ENCODE measurements at regions not wholly inside any gene's neighbourhood (a gene's known extent, or its start where the extent isn't known, plus 50 kb on each side); places are given as distances from the start of the nearest gene placed in this dataset.
"Not testable (repeated sequence)": the region's sequence is repeated elsewhere in the genome, so short reads cannot be mapped to it uniquely, and the experiment has no call there.

DNA sequence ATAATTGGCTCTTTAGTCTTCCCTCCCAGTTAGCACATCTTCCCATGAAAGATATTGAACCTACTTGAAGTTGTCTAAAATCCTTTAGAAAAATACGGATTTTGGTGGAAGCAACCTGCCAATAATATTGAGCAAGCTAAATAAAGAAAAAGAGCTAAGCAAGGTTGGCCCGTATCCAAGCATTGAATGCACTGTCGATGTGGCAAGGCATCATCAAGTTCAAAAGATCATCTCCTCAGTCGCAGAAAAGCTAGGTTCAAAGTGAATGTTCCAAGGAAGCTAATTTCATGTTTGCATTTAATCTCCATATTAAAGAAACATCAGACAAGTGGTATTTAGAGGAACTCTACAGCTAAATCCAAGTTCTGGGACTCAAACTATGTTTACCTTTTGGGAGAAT lies 206.0 kb downstream of the MTERF1 start:
- DNase-seq (ENCODE audit: low read depth in 2 of 2) = no peak

DNA sequence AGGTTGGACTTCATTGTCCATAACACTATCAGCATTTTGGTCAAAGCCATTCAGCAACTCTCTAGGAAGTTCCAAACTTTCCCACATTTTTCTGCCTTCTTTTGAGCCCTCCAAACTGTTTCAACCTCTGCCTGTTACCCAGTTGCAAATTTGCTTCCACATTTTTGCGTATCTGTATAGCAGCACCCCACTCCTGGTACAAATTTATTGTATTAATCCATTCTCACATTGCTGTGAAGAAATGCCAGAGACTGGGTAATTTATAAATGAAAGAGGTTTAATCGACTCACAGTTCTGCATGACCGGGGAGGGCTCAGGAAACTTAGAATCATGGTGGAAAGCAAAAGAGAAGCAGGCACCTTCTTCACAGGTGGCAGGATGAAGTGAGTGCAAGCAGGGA lies 198.8 kb downstream of the MTERF1 start:
- no peak for DNase-seq (ENCODE audit: low read depth in 2 of 2)

DNA sequence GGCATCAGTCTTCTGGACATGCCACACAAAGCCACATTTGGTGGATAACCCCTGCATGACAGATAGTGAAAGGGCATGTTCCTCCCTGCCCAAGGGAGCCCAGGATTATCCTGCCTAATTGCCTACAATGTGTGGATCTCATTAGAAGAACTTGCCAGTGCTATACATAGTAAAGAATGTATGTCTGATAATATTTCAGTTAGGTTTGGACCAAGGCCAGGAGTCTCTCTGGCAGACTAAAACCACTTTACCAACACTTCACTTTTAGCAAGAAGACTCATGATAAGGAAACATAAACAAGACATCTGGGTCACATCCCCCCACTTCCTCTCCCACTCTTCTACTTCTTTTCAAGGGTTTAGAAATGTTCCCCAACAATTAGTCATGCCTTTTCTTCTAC lies 196.7 kb downstream of the MTERF1 start:
- DNase-seq (ENCODE audit: low read depth in 2 of 2) = no peak

DNA sequence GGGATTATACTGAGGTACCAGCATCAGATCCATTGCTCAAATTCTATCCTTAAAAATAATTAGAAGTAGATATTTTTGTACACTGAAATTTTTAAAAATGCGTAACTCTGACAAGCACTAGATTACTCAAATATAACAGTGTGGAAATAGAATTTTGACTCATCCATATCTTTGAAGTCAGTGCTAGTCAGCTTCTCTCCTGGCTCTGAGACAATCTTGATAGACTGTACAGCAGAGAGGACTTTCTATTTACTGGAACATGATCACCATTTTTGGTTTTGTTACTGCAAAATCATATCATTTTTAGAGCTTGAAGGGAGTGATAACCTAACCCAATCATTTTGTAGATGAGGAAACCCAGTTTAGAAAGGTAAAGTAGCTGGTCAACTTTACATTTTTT lies 195.0 kb downstream of the MTERF1 start:
- no peak for DNase-seq (ENCODE audit: low read depth in 2 of 2)

- no peak for DNase-seq (ENCODE audit: low read depth in 2 of 2)
Measured at GRCh38 chr7:91690541-91691070, 189.9 kb downstream of the MTERF1 start.

DNA sequence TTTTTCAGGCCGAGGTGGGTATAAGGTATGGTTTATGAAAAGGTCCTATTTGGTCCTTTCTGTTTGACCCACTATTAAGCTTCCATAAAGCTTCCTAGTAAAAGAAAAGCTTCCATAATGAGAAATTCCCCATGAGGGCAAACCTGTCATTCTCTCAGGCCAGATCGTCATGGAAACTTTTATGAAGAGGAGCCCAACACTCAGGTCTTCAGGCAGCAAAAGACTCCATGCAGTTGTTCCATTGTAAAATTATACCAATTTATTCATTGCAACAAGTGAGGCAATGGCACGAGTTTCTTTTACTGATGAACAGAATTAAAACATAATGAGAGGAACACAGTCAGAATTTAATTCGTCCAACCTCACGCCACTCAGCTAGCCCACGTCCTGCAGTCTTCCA lies 188.6 kb downstream of the MTERF1 start:
- no peak for DNase-seq (ENCODE audit: low read depth in 2 of 2)

- no peak for DNase-seq (ENCODE audit: low read depth in 2 of 2)
Measured at GRCh38 chr7:91692800-91693199, 187.7 kb downstream of the MTERF1 start.

- DNase-seq (ENCODE audit: low read depth in 2 of 2) = no peak
Measured at GRCh38 chr7:91694351-91694841, 186.1 kb downstream of the MTERF1 start.

DNA sequence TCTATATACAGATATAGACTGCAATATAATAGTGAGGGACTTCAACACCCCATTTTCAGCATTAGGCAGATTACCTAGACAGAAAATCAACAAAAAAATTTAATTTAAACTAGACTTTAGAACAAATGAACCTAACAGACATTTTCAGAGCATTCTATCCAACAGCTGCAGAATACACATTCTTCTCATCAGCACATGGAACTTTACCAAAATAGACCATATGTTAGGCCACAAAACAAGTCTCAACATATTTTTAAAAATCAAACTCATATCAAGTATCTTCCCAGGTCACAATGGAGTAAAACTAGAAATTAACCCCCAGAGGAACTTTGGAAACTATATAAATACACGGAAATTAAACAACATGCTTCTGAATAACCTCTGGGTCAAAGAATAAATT lies 169.6 kb downstream of the MTERF1 start:
- no peak for DNase-seq (ENCODE audit: low read depth in 2 of 2)

DNA sequence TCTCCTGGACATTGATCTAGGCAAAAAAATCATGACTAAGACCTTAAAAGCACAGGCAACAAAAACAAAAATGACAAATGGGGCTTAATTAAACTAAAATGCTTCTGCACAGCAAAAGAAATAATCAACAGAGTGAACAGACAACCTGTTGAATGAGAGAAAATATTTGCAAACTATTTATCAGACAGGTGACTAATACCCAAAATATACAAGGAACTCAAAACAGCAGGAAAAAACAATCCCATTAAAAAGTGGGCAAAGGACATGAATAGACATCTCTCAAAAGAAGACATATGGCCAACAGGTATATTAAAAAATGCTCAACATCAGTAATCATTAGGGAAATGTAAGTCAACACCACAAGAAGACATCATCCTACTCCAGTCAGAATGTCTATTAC lies 166.8 kb downstream of the MTERF1 start:
- DNase-seq (ENCODE audit: low read depth in 2 of 2) = no peak

DNA sequence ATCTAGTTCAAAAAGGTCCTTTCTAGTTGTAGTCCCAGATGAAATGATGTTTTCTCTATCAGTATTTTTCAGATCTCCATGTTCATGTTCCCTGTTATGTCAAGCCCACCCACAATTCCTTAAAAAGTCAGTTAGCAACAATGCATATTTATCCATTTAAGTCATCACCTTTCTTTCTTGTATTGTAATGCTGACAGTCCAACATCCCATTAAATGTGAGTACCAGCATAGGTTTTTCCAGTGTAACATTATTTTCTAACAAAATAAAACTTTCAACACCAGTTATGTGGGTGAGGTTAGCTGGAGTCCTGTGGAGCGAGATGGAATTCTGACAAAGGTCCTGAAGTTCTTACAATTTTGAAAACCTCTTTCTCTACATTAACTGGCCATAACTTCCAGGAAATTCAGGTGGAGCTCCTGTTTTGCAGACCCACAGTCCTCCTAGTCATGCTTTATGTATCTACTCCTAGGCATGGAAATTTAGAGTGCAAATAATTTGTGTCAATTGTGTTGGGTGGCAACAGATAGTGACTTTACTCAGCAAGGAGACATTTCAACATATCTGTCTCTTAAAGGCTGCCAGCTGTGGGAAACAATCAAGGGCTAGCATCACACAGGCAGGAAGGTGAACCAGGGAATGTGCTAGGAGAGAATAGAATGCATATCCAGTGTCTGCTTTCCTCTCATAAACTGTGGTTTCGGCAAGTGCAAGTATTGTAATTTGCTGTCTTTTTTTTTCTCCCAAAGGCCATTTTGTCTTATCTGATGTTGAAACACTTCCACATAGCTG lies 162.6 kb downstream of the MTERF1 start:
- DNase-seq (ENCODE audit: low read depth in 2 of 2) = no peak

- no peak for DNase-seq (ENCODE audit: low read depth in 2 of 2)
Measured at GRCh38 chr7:91719008-91719407, 161.5 kb downstream of the MTERF1 start.

DNA sequence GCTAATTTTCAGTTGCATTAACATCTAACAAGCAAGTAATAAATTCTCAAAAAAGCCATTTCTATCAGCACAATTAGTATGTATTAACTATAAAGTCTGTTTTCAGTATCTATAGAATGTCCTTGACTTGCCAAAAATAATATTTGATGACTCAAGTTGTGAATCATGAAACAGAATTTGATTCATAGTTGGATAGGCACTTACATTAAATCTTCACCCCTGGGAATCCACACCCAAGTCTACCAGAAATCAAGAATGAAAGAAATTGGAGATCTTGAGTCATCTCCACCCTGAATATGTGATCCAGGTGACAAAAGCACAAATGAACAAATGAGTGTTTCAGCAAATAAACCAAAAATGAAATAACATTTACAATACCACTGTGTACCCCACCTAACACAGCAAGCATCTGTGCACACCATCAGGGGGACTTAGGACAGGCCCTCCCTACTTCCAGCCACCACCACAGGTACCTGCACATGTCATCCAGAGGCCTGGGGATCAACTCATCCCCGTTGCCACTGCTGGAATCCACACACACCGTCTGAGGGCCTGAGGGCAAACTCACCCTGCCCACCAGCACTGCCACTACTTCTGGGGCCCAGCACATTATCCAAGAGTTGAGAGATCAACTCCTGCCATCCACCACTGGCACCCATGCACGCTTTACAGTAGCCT lies 160.1 kb downstream of the MTERF1 start:
- DNase-seq (ENCODE audit: low read depth in 2 of 2) = no peak

DNA sequence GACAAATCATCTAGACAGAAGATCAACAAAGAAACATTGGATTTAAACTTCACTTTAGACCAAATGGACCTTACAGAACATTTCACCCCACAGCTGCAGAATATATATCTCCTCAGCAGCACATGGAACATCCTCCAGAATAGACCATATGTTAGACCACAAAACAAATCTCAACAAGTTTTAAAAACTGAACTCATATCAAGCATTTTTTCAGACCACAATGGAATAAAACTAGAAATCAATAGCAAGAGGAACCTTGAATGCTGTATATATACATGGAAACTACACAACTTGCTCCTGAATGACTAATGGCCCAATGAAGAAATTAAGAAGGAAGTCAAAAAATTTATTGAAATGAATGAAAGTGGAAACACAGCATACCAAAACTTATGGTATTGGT lies 157.7 kb downstream of the MTERF1 start:
- no peak for DNase-seq (ENCODE audit: low read depth in 2 of 2)

DNA sequence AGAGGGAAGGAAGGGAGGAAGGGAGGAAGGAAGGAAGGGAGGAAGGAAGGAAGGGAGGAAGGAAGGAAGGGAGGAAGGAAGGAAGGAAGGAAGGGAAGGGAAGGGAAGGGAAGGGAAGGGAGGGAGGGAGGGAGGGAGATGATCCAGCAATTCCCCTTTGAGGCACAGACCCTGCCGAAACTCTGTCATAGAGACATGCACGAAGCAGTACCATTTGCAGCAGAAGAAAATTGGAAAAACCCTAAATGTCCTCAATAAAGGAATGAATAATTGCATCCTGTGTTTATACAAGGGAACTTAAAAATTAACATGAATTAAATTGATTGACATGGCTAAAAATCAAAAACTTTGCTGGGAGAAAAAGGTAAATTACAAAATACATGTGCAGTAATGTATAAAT lies 151.5 kb downstream of the MTERF1 start:
- not testable (repeated sequence) for DNase-seq (ENCODE audit: low read depth in 2 of 2)

- DNase-seq (ENCODE audit: low read depth in 2 of 2) = no peak
Measured at GRCh38 chr7:91731976-91732375, 148.5 kb downstream of the MTERF1 start.

GRCh38 chr7:91749418-91749817 lies 131.1 kb downstream of the MTERF1 start:
- DNase-seq (ENCODE audit: low read depth in 2 of 2) = no peak

DNA sequence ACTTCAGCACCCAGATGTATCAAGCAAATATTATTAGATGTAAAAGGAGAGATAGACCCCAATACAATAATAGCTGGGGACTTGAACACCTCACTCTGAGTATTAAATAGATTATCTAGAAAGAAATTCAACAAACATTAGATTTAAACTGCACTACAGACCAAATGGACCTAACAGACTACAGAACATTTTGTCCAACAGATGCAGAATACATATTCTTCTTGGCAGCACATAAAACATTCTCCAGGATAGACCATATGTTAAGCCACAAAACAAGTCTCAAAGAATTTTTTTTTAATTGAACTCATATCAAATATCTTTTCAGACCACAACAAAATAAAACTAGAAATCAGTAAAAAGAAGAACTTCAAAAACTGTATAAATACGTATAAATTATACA lies 130.4 kb downstream of the MTERF1 start:
- DNase-seq (ENCODE audit: low read depth in 2 of 2) = no peak

DNA sequence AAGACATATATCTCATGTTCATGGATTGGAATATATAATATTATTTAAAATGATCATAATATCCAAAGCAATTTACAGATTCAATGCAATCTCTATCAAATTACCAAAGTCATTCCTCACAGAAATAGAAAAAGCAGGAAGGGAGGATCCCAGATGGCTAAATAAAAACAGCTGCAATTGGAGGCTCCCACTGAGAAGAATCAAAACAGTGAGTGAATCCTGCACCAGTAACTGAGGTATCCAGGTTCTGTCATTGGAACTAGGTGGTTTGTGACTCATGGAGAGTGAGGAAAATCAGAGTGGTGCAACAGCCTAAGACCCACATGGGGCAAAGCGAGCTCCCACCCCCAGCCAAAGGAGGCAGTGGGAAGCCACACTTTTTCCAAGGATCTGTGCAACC lies 128.4 kb downstream of the MTERF1 start:
- no peak for DNase-seq (ENCODE audit: low read depth in 2 of 2)

GRCh38 chr7:91754280-91754679 lies 126.2 kb downstream of the MTERF1 start:
- not testable (repeated sequence) for DNase-seq (ENCODE audit: low read depth in 2 of 2)

GRCh38 chr7:91755121-91755520 lies 125.4 kb downstream of the MTERF1 start:
- not testable (repeated sequence) for DNase-seq (ENCODE audit: low read depth in 2 of 2)

- DNase-seq (ENCODE audit: low read depth in 2 of 2) = no peak
Measured at GRCh38 chr7:91759205-91759863, 121.2 kb downstream of the MTERF1 start.
